ENCODE measurements at regions not wholly inside any gene's neighbourhood (a gene's known extent, or its start where the extent isn't known, plus 50 kb on each side); places are given as distances from the start of the nearest gene placed in this dataset.
"Not testable (repeated sequence)": the region's sequence is repeated elsewhere in the genome, so short reads cannot be mapped to it uniquely, and the experiment has no call there.

GRCh38 chr14:22370084-22370847 lies 218.8 kb downstream of the DAD1 start:
- ChIA-PET CTCF (interaction anchor here (0.5 to 1.9 kb wide), 3 partner anchors 50 to 997 kb away, joined by 3 to 6 read pairs (median 3); no protein-coding TSS in a partner anchor), POLR2A (ENCODE audit: low non-redundant PET) (no interaction called here)
- H3K27ac ChIP-seq = no peak overlapping the region
- TF ChIP-seq CTCF (conservative IDR thresholded peaks at IDR 0.05; ENCODE audit: low read depth) = no peak
- peak; percentile 66 for DNase-seq (ENCODE audit: low spot score)

GRCh38 chr14:22358726-22359125 lies 230.3 kb downstream of the DAD1 start:
- ChIA-PET POLR2A (ENCODE audit: low non-redundant PET) (no interaction called here), CTCF (no interaction called here)
- DNase-seq (ENCODE audit: low spot score) = no peak
- TF ChIP-seq CTCF (conservative IDR thresholded peaks at IDR 0.05; ENCODE audit: low read depth) = no peak
- H3K27ac ChIP-seq = no peak overlapping the region

- POLR2A ChIA-PET (ENCODE audit: low non-redundant PET); CTCF ChIA-PET; H3K27ac ChIP-seq; DNase-seq (ENCODE audit: low spot score): not testable (repeated sequence)
Measured at GRCh38 chr14:22349281-22349680, 239.7 kb downstream of the DAD1 start.

- no peak for TF ChIP-seq CTCF (conservative IDR thresholded peaks at IDR 0.05; ENCODE audit: low read depth)
- ChIA-PET CTCF (no interaction called here), POLR2A (ENCODE audit: low non-redundant PET) (no interaction called here)
- DNase-seq (ENCODE audit: low spot score) = no peak
- no peak overlapping the region for H3K27ac ChIP-seq
Measured at GRCh38 chr14:22344673-22345072, 244.4 kb downstream of the DAD1 start.

- POLR2A ChIA-PET (ENCODE audit: low non-redundant PET); CTCF ChIA-PET: not testable (repeated sequence)
Measured at GRCh38 chr14:22344209-22344608, 244.8 kb downstream of the DAD1 start.

GRCh38 chr14:22341049-22341448 lies 248.0 kb downstream of the DAD1 start:
- CTCF ChIA-PET = interaction anchor here (1.0 to 1.5 kb wide), 2 partner anchors 64 to 140 kb away, joined by 3 read pairs; no protein-coding TSS in a partner anchor
- H3K27ac ChIP-seq = no peak overlapping the region
- TF ChIP-seq CTCF (conservative IDR thresholded peaks at IDR 0.05; ENCODE audit: low read depth) = no peak
- no peak for DNase-seq (ENCODE audit: low spot score)
- POLR2A ChIA-PET (ENCODE audit: low non-redundant PET) = no interaction called here

More at GRCh38 chr14:22344209-22344608, 244.8 kb downstream of the DAD1 start:
- not testable (repeated sequence) for DNase-seq (ENCODE audit: low spot score); H3K27ac ChIP-seq

GRCh38 chr14:22338917-22339715 lies 249.9 kb downstream of the DAD1 start:
- ChIA-PET POLR2A (ENCODE audit: low non-redundant PET) (no interaction called here), CTCF (interaction anchor here (0.8 to 1.5 kb wide), 2 partner anchors 19 to 138 kb away, joined by 3 read pairs; no protein-coding TSS in a partner anchor)
- H3K27ac ChIP-seq = no peak overlapping the region
- TF ChIP-seq CTCF (conservative IDR thresholded peaks at IDR 0.05; ENCODE audit: low read depth) = no peak
- DNase-seq (ENCODE audit: low spot score) = no peak
